ENCODE measurements at regions not wholly inside any gene's neighbourhood (a gene's known extent, or its start where the extent isn't known, plus 50 kb on each side); places are given as distances from the start of the nearest gene placed in this dataset.

DNA sequence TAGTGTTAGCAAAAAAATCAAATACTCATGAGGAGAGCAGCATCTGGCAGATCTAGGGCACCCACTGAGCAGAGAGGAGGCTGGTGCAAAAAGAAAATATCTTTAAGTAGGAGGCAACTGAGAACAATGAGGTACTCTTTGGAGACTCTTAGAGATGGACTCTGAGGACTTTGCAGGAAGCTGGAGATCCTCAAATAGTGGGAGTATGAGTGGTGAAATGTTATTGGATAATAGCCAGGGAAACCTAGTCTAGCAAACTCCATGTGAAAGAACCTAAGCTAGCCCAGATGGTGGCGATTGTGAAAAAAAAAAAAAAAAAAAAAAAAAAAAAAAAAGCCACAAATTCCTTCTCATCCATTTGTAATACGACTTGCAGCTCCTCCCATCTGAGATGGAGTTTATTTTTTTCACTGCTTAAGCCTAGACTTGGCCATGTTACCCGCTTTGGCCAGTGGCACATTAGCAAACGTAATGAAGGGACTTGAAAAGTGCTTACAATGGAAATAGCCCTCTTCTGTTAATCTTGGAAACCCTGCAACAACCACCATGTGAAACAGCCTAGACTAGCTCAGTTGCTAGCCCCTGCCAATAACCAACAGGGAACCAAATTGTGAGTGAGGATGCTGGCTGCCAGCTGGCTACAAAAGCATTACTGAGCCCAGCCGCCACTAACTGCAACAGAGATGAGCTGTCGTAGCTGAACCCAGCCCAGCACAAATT is 476.2 kb downstream of the KLF12 start:
- Histone ChIP-seq H3K14ac (ENCODE audit: low read length in 2 of 2) (no peak overlapping the region), H4K8ac (ENCODE audit: low read length) (no peak overlapping the region), H3K4ac (ENCODE audit: low read depth in 1 of 2, low read length in 2 of 2) (no peak overlapping the region), H3K4me2 (ENCODE audit: low read length, poor library complexity, severe bottlenecking) (no peak overlapping the region), H2AFZ (ENCODE audit: low read depth, low read length) (no peak overlapping the region), H3K27me3 (ENCODE audit: control insufficient read depth in 1 of 2, insufficient read depth in 1 of 2, low read length in 2 of 2) (no peaks in the 10 kb centered on the region), H2AK5ac (ENCODE audit: low read length, severe bottlenecking) (no peak overlapping the region), H3K36me3 (ENCODE audit: control insufficient read depth in 1 of 2, insufficient read depth in 2 of 2, low read depth in 1 of 2, low read length in 2 of 2) (no peaks in the 10 kb centered on the region), H2BK12ac (ENCODE audit: low read length in 2 of 2) (no peak overlapping the region), H3K9ac (ENCODE audit: low read length) (no peak overlapping the region), H3K9me3 (ENCODE audit: control insufficient read depth, low read length) (no peaks in the 10 kb centered on the region), H2BK120ac (ENCODE audit: low read depth, low read length) (no peak overlapping the region), H3K27ac (ENCODE audit: low read length, poor library complexity, severe bottlenecking) (no peak overlapping the region), H4K91ac (ENCODE audit: low read length) (no peak overlapping the region), H3K4me3 (ENCODE audit: insufficient read depth in 1 of 2, low read depth in 1 of 2, low read length in 2 of 2) (no peak overlapping the region), H2BK15ac (ENCODE audit: low read depth, poor library complexity, severe bottlenecking) (no peak overlapping the region), H3K23ac (ENCODE audit: low read length in 2 of 2) (no peak overlapping the region), H2BK5ac (ENCODE audit: low read depth, low read length, poor library complexity, severe bottlenecking) (no peak overlapping the region), H3K18ac (ENCODE audit: low read depth in 1 of 2, low read length in 2 of 2) (no peak overlapping the region), H3K4me1 (ENCODE audit: control insufficient read depth, insufficient read depth, low read depth, low read length) (no peaks in the 10 kb centered on the region), H3K79me1 (replicated peaks; ENCODE audit: low read length, poor library complexity, severe bottlenecking) (no peaks in the 10 kb centered on the region)
- WGBS: 77% methylated on average over 5 of the region's 6 CpGs
- no peak for DNase-seq

DNA sequence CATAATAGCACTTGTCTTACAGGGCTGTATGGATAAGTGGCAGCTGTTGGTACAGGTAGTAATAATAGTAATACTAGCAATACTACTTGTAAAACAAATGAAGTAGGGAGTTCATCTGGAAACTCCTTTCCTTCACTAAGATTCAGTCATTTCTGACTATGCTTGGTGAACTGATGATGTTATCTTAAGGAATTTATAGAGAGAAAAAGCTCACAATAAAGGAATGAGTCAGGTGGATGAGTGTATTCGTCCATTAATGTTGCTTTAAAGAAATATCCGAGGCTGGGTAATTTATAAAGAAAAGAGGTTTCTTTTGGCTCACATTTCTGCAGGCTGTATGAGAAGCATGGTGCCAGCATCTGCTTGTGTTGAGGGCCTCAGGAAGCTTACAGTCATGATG is 477.3 kb downstream of the KLF12 start:
- Histone ChIP-seq H3K79me1 (replicated peaks; ENCODE audit: low read length, poor library complexity, severe bottlenecking) (no peaks in the 10 kb centered on the region), H2BK12ac (ENCODE audit: low read length in 2 of 2) (no peak overlapping the region), H3K23ac (ENCODE audit: low read length in 2 of 2) (no peak overlapping the region), H2BK15ac (ENCODE audit: low read depth, poor library complexity, severe bottlenecking) (no peak overlapping the region), H3K4me1 (ENCODE audit: control insufficient read depth, insufficient read depth, low read depth, low read length) (no peaks in the 10 kb centered on the region), H3K36me3 (ENCODE audit: control insufficient read depth in 1 of 2, insufficient read depth in 2 of 2, low read depth in 1 of 2, low read length in 2 of 2) (no peaks in the 10 kb centered on the region), H2BK120ac (ENCODE audit: low read depth, low read length) (no peak overlapping the region), H3K4me2 (ENCODE audit: low read length, poor library complexity, severe bottlenecking) (no peak overlapping the region), H2AK5ac (ENCODE audit: low read length, severe bottlenecking) (no peak overlapping the region), H4K91ac (ENCODE audit: low read length) (no peak overlapping the region), H2BK5ac (ENCODE audit: low read depth, low read length, poor library complexity, severe bottlenecking) (no peak overlapping the region), H3K9ac (ENCODE audit: low read length) (no peak overlapping the region), H3K27ac (ENCODE audit: low read length, poor library complexity, severe bottlenecking) (no peak overlapping the region), H3K9me3 (ENCODE audit: control insufficient read depth, low read length) (no peaks in the 10 kb centered on the region), H4K8ac (ENCODE audit: low read length) (no peak overlapping the region), H3K4ac (ENCODE audit: low read depth in 1 of 2, low read length in 2 of 2) (no peak overlapping the region), H3K4me3 (ENCODE audit: insufficient read depth in 1 of 2, low read depth in 1 of 2, low read length in 2 of 2) (no peak overlapping the region), H2AFZ (ENCODE audit: low read depth, low read length) (no peak overlapping the region), H3K14ac (ENCODE audit: low read length in 2 of 2) (no peak overlapping the region), H3K27me3 (ENCODE audit: control insufficient read depth in 1 of 2, insufficient read depth in 1 of 2, low read length in 2 of 2) (no peaks in the 10 kb centered on the region), H3K18ac (ENCODE audit: low read depth in 1 of 2, low read length in 2 of 2) (no peak overlapping the region)
- DNase-seq: no peak
- WGBS: 84% methylated on average over 2 of the region's 2 CpGs

DNA sequence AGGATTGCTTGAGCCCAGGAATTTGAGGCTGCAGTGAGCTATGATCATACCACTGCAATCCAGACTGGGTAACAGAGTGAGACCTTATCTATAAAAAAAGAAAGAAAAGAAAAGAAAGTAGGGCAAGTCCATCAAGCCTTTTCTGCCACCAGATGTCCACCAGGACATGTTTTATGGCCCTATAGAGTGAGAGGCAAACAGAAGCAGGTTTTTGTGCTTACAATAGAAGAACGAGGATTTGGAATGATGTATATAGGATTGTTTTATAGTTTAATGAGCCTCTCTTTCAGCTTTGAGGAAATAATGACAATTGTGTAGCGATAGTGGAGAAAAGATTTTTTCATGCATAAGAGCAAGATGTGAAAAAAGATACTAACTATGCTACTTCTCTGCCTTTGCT is 480.5 kb downstream of the KLF12 start:
- Histone ChIP-seq H3K4me2 (ENCODE audit: low read length, poor library complexity, severe bottlenecking) (no peak overlapping the region), H3K4ac (ENCODE audit: low read depth in 1 of 2, low read length in 2 of 2) (no peak overlapping the region), H3K9ac (ENCODE audit: low read length) (no peak overlapping the region), H2BK5ac (ENCODE audit: low read depth, low read length, poor library complexity, severe bottlenecking) (no peak overlapping the region), H3K4me1 (ENCODE audit: control insufficient read depth, insufficient read depth, low read depth, low read length) (no peaks in the 10 kb centered on the region), H3K27ac (ENCODE audit: low read length, poor library complexity, severe bottlenecking) (no peak overlapping the region), H2BK15ac (ENCODE audit: low read depth, poor library complexity, severe bottlenecking) (no peak overlapping the region), H3K9me3 (ENCODE audit: control insufficient read depth, low read length) (no peaks in the 10 kb centered on the region), H3K36me3 (ENCODE audit: control insufficient read depth in 1 of 2, insufficient read depth in 2 of 2, low read depth in 1 of 2, low read length in 2 of 2) (no peaks in the 10 kb centered on the region), H2BK12ac (ENCODE audit: low read length in 2 of 2) (no peak overlapping the region), H3K18ac (ENCODE audit: low read depth in 1 of 2, low read length in 2 of 2) (no peak overlapping the region), H2AK5ac (ENCODE audit: low read length, severe bottlenecking) (no peak overlapping the region), H3K4me3 (ENCODE audit: insufficient read depth in 1 of 2, low read depth in 1 of 2, low read length in 2 of 2) (no peak overlapping the region), H4K91ac (ENCODE audit: low read length) (no peak overlapping the region), H2BK120ac (ENCODE audit: low read depth, low read length) (no peak overlapping the region), H3K27me3 (ENCODE audit: control insufficient read depth in 1 of 2, insufficient read depth in 1 of 2, low read length in 2 of 2) (no peaks in the 10 kb centered on the region), H3K23ac (ENCODE audit: low read length in 2 of 2) (no peak overlapping the region), H2AFZ (ENCODE audit: low read depth, low read length) (no peak overlapping the region), H4K8ac (ENCODE audit: low read length) (no peak overlapping the region), H3K14ac (ENCODE audit: low read length in 2 of 2) (no peak overlapping the region), H3K79me1 (replicated peaks; ENCODE audit: low read length, poor library complexity, severe bottlenecking) (no peaks in the 10 kb centered on the region)
- no peak for DNase-seq
- 61% methylated on average over 1 of the region's 2 CpGs for WGBS

DNA sequence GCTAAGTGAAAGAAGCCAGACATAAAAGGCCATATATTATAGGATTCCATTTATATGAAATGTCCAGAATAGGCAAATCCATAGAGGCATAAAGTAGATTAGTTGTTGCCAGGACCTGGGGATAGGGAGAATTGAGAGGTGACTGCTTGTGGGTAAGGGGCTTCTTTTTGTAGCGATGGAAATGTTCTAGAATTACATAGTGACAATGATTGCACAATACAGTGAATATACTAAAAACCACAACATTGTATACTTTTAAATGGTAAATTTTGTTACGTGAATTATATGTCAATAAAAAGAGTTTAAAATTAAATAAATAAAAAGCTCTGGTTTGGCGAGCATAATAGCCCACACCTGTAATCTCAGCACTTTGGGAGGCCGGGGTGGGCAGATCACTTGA is 486.8 kb downstream of the KLF12 start:
- no peak overlapping the region for H4K8ac ChIP-seq (ENCODE audit: low read length)
- H2BK5ac ChIP-seq (ENCODE audit: low read depth, low read length, poor library complexity, severe bottlenecking): no peak overlapping the region
- H2BK12ac ChIP-seq (ENCODE audit: low read length in 2 of 2): no peak overlapping the region
- no peak overlapping the region for H3K4ac ChIP-seq (ENCODE audit: low read depth in 1 of 2, low read length in 2 of 2)
- no peaks in the 10 kb centered on the region for H3K79me1 ChIP-seq (replicated peaks; ENCODE audit: low read length, poor library complexity, severe bottlenecking)
- H3K4me2 ChIP-seq (ENCODE audit: low read length, poor library complexity, severe bottlenecking): no peak overlapping the region
- no peak overlapping the region for H3K14ac ChIP-seq (ENCODE audit: low read length in 2 of 2)
- peaks cover 3% of the 10 kb centered on the region for H3K9me3 ChIP-seq (ENCODE audit: control insufficient read depth, low read length)
- no peak overlapping the region for H2BK120ac ChIP-seq (ENCODE audit: low read depth, low read length)
- H4K91ac ChIP-seq (ENCODE audit: low read length): no peak overlapping the region
- H3K4me1 ChIP-seq (ENCODE audit: control insufficient read depth, insufficient read depth, low read depth, low read length): no peaks in the 10 kb centered on the region
- DNase-seq: no peak
- no peak overlapping the region for H2BK15ac ChIP-seq (ENCODE audit: low read depth, poor library complexity, severe bottlenecking)
- no peak overlapping the region for H3K4me3 ChIP-seq (ENCODE audit: insufficient read depth in 1 of 2, low read depth in 1 of 2, low read length in 2 of 2)
- no peaks in the 10 kb centered on the region for H3K27me3 ChIP-seq (ENCODE audit: control insufficient read depth in 1 of 2, insufficient read depth in 1 of 2, low read length in 2 of 2)
- 85% methylated on average over 2 of the region's 4 CpGs for WGBS
- H3K36me3 ChIP-seq (ENCODE audit: control insufficient read depth in 1 of 2, insufficient read depth in 2 of 2, low read depth in 1 of 2, low read length in 2 of 2): no peaks in the 10 kb centered on the region
- H3K18ac ChIP-seq (ENCODE audit: low read depth in 1 of 2, low read length in 2 of 2): no peak overlapping the region
- no peak overlapping the region for H3K27ac ChIP-seq (ENCODE audit: low read length, poor library complexity, severe bottlenecking)
- H3K9ac ChIP-seq (ENCODE audit: low read length): no peak overlapping the region
- H2AK5ac ChIP-seq (ENCODE audit: low read length, severe bottlenecking): no peak overlapping the region
- H2AFZ ChIP-seq (ENCODE audit: low read depth, low read length): no peak overlapping the region
- H3K23ac ChIP-seq (ENCODE audit: low read length in 2 of 2): no peak overlapping the region

Data from mesenchymal stem cell (in vitro differentiated cells and primary cell).